Transverse colon (tissue), 4 donors: ENCODE measurements at regions not wholly inside any gene's neighbourhood (a gene's known extent, or its start where the extent isn't known, plus 50 kb on each side); places are given as distances from the start of the nearest gene placed in this dataset.

Experiments used
- DNase-seq: peaks from one replicate; pipeline ENCODE4 v3.0.0-alpha.2; 2019
- H3K27ac ChIP-seq, 4 donors: fragments of 200-600 bp; sonication (generic); 2 replicates each; pipeline ENCODE4 v1.5.1; 2016 to 2018; ENCODE audit warnings: inconsistent platforms in 4 of 4
- H3K27me3 ChIP-seq: fragments of 200-600 bp; sonication (generic); 2 replicates; pipeline ENCODE4 v1.5.1; 2017; ENCODE audit warnings: inconsistent platforms
- H3K36me3 ChIP-seq, 4 donors: fragments of 200-600 bp; sonication (generic); 2 replicates each; pipeline ENCODE4 v1.5.1; 2017 to 2019; ENCODE audit warnings: inconsistent platforms in 4 of 4
- H3K4me1 ChIP-seq, 4 donors: fragments of 200-600 bp; sonication (generic); 2 replicates each; pipeline ENCODE4 v1.5.1; 2017 to 2020; ENCODE audit warnings: inconsistent platforms in 4 of 4
- H3K4me3 ChIP-seq, 4 donors: fragments of 200-600 bp; sonication (generic); 1 replicate in 1 of 4; 2 replicates in 3 of 4; pipeline versions ENCODE4 v1.5.1 to v1.6.1; 2017 to 2019; ENCODE audit warnings: inconsistent platforms in 4 of 4
- H3K9me3 ChIP-seq, 2 donors: fragments of 200-600 bp; sonication (generic); 2 replicates each; pipeline ENCODE4 v1.5.1; 2017 to 2019; ENCODE audit warnings: inconsistent platforms in 2 of 2
- CTCF ChIP-seq, 5 experiments: fragments of 200-600 bp in 3 of 5; fragments of 450-650 bp in 2 of 5; sonication (generic) in 3 of 5; IDR thresholded peaks; 1 replicate in 2 of 5; 2 replicates in 3 of 5; pipeline ENCODE4 v1.5.1; 2016 to 2017; ENCODE audit warnings: antibody characterized with exemption in 5 of 5, inconsistent platforms in 3 of 5, mild to moderate bottlenecking in 2 of 5, moderate library complexity in 1 of 5
- EP300 ChIP-seq: sonication (generic); formaldehyde crosslinking; IDR thresholded peaks from one replicate; pipeline ENCODE4 v1.6.1; 2017; ENCODE audit warnings: antibody characterized with exemption, low read depth
- POLR2A ChIP-seq: fragments of 450-650 bp; IDR thresholded peaks from one replicate; pipeline ENCODE4 v1.6.1; 2016; ENCODE audit warnings: antibody characterized with exemption, mild to moderate bottlenecking, moderate library complexity
- POLR2AphosphoS5 ChIP-seq, 3 donors: sonication (generic); formaldehyde crosslinking; IDR thresholded peaks; one replicate each; pipeline ENCODE4 v1.6.1; 2016; ENCODE audit warnings: antibody characterized with exemption in 3 of 3
- WGBS, 2 donors: methylation state at CpG; one replicate each; pipeline ENCODE4 v1.1.5; 2018; ENCODE audit warnings: low coverage in 1 of 2; 5-methylcytosine and 5-hydroxymethylcytosine counted together
- in situ Hi-C, 4 donors: fragments of 200-750 bp; cut with MboI; loops; one replicate each; pipeline versions ENCODE4 v1.15.0 to v1.15.1; 2017; ENCODE audit warnings: low sequenced_read_pairs in 3 of 4, low pct_ligation_motif_present in 1 of 4, low pct_unique_long_range_greater_than_20kb in 1 of 4
- intact Hi-C: fragments of 100-400 bp; cut with DNase I; formaldehyde crosslinking; loops from one replicate; pipeline ENCODE4 v1.15.1; 2023; ENCODE audit warnings: low total_unique reads

DNA sequence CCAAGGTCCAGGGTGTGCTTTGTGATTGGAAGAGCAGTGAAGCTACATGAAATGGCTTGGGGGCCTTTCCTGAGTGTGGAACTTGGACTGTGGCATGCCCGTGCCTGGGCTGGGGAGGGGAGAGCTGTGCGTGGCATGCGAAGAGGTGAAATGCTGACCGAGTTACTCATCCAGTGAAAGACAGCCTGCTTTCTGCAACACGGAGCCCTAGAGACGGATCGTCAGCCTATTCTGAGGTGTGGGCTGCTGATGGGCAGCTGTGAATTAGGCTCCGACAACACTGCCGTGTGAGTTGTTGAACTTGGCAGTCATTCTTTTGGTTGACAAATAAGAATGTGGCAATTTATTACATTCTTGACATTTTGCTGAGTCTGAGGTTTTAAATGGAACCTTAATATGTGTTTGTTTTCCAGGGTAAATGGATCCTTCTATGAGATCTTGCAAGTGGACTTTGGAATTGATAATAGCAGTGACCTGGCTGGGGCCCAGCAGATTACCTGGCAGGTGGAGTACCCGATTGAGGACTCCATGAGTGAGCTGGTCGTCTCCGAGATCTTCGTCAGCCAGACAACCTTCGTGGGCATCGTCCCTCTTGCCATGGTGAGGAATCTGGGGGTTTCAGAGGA lies 453.9 kb downstream of the AACS start:
- H3K4me1 ChIP-seq = peaks cover 0 to 3% (median 0%) of the 10 kb centered on the region in 4 donors
- intact Hi-C loops (no loop called here), in situ Hi-C loops (no loop called here)
- H3K27ac ChIP-seq = no peak overlapping the region
- no peaks in the 10 kb centered on the region for H3K36me3 ChIP-seq
- H3K4me3 ChIP-seq = no peak overlapping the region
- DNase-seq = peak; percentile 23
- 51 to 63% methylated on average over 7 to 15 of the region's 15 CpGs for WGBS, 2 donors
- TF ChIP-seq EP300 = no peak
- TF ChIP-seq CTCF (IDR thresholded peaks at IDR 0.05) = no peak
- TF ChIP-seq POLR2AphosphoS5 (IDR thresholded peaks at IDR 0.05) = no peak
- TF ChIP-seq POLR2A = no peak
- no peaks in the 10 kb centered on the region for H3K9me3 ChIP-seq
- H3K27me3 ChIP-seq = no peaks in the 10 kb centered on the region

- Histone ChIP-seq H3K36me3 (no peaks in the 10 kb centered on the region), H3K4me3 (no peak overlapping the region), H3K27ac (no peak overlapping the region), H3K27me3 (peaks cover 5% of the 10 kb centered on the region), H3K9me3 (no peaks in the 10 kb centered on the region), H3K4me1 (no peaks in the 10 kb centered on the region)
- DNase-seq = no peak
- in situ Hi-C loops (no loop called here), intact Hi-C loops (no loop called here)
- WGBS, 2 donors = 89 to 92% methylated on average over 2 to 4 of the region's 5 CpGs
- TF ChIP-seq EP300 (no peak), POLR2AphosphoS5 (IDR thresholded peaks at IDR 0.05) (no peak), CTCF (IDR thresholded peaks at IDR 0.05) (no peak), POLR2A (no peak)
Observed at GRCh38 chr12:125525879-125526278, 460.6 kb downstream of the AACS start.

- H3K27me3 ChIP-seq = peaks cover 14% of the 10 kb centered on the region
- no peak for DNase-seq
- intact Hi-C loops (no loop called here), in situ Hi-C loops (no loop called here)
- no peaks in the 10 kb centered on the region for H3K36me3 ChIP-seq
- 87 to 89% methylated on average over 3 to 5 of the region's 5 CpGs for WGBS, 2 donors
- no peak overlapping the region for H3K4me3 ChIP-seq
- peaks cover 0 to 6% (median 2%) of the 10 kb centered on the region in 4 donors for H3K4me1 ChIP-seq
- TF ChIP-seq POLR2A = no peak
- TF ChIP-seq POLR2AphosphoS5 (IDR thresholded peaks at IDR 0.05) = no peak
- no peak for TF ChIP-seq CTCF (IDR thresholded peaks at IDR 0.05)
- TF ChIP-seq EP300 = no peak
- no peaks in the 10 kb centered on the region for H3K9me3 ChIP-seq
- no peak overlapping the region for H3K27ac ChIP-seq
Observed at GRCh38 chr12:125528281-125528680, 463.0 kb downstream of the AACS start.

- Histone ChIP-seq H3K27me3 (peaks cover 20% of the 10 kb centered on the region), H3K27ac (no peak overlapping the region), H3K36me3 (no peaks in the 10 kb centered on the region), H3K9me3 (no peaks in the 10 kb centered on the region), H3K4me1 (peaks cover 0 to 11% (median 6%) of the 10 kb centered on the region in 4 donors), H3K4me3 (no peak overlapping the region)
- DNase-seq = no peak
- 30 to 37% methylated on average over 3 to 4 of the region's 4 CpGs for WGBS, 2 donors
- intact Hi-C loops (no loop called here), in situ Hi-C loops (no loop called here)
- no peak for TF ChIP-seq EP300
- no peak for TF ChIP-seq CTCF (IDR thresholded peaks at IDR 0.05)
- no peak for TF ChIP-seq POLR2AphosphoS5 (IDR thresholded peaks at IDR 0.05)
- TF ChIP-seq POLR2A = no peak
Observed at GRCh38 chr12:125530201-125530600, 465.0 kb downstream of the AACS start.
